VCaP (cell line): ENCODE measurements at regions not wholly inside any gene's neighbourhood (a gene's known extent, or its start where the extent isn't known, plus 50 kb on each side); places are given as distances from the start of the nearest gene placed in this dataset.

Experiments
- H3K27ac ChIP-seq: fragments of 450-650 bp; 2 replicates; pipeline ENCODE4 v1.5.1; 2017
- CTCF ChIP-seq: fragments of 450-650 bp; conservative IDR thresholded peaks from 2 replicates; pipeline ENCODE4 v1.5.1; 2017; ENCODE audit warnings: mild to moderate bottlenecking, moderate library complexity

GRCh38 chr2:194602750-194603149 lies 1054.3 kb upstream of the SLC39A10 start:
- no peak overlapping the region for H3K27ac ChIP-seq

DNA sequence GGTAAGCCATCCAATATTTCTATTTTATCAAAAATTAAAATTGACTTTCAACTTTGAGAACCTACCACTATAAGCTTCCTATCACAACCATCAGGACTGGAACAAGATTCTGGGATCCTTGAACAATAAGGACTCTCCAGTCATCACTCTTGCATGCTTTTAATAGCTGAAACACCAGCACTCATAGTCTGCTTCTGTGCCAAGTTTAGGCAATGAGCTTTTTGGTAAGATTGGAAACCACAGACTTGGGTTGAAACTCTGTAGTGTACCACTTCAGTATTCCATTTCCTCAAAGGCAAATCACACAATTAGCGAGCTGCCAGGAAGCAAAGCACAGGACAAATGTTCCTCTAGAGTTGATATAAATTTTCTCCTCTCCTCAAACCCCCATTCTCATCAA lies 1065.8 kb upstream of the SLC39A10 start:
- TF ChIP-seq CTCF: no peak

More at GRCh38 chr2:194602750-194603149, 1054.3 kb upstream of the SLC39A10 start:
- no peak for TF ChIP-seq CTCF

GRCh38 chr2:194587739-194588270 lies 1069.2 kb upstream of the SLC39A10 start:
- TF ChIP-seq CTCF: no peak
- H3K27ac ChIP-seq: no peak overlapping the region

More for the DNA sequence above, 1065.8 kb upstream of the SLC39A10 start:
- no peak overlapping the region for H3K27ac ChIP-seq

DNA sequence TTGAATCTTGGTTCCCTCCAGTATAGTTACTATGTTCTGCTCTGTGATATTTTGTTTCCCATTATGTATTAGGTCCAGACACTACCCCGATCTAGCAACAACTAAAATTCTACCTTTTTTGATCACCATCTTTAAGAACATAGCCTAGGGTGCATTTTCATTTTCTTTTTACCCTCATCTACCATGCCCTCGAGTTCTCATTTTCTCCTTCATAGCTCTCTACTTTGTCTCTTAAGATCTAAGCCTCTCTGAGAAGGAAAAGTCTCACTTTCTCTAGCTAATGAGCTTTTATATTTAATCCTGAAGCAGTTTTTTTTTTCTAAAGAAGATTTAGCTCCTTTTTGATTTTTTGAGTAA lies 1089.4 kb upstream of the SLC39A10 start:
- no peak overlapping the region for H3K27ac ChIP-seq
- no peak for TF ChIP-seq CTCF

DNA sequence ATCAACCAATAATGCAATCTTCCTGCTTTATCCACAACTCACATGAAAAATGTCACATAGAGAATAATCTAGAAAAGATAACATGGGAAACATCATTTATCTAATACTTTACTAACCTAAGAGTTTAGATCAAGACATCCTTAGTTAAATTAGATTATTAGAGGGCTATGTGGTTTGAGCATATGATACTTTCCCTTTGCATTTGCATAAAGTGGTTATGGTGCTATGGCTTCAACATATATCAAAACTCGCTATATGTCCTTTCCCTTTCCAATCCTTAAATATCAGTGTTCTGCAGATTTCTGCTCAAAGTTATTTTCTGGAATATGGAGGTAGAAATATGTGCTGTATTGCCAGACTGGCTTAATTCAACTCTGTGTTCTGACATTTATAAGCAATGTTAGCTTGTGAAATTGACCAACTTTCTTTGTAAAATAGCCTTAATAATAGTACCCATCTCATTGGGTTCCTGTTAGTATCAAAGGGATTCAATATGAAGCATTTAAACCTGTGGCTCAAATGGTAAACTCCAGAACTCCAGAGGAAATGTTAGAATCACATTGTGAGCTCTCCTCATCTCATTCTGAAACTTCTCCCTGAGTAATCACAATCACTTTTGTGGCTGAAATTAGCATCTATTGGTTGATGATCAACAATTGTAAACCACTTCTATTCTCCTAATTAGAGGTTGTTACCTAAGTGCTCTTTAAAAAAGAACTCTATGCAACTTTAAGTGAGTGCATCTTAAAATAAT lies 1089.9 kb upstream of the SLC39A10 start:
- TF ChIP-seq CTCF: no peak
- no peak overlapping the region for H3K27ac ChIP-seq

GRCh38 chr2:194564422-194564821 lies 1092.6 kb upstream of the SLC39A10 start:
- no peak for TF ChIP-seq CTCF
- H3K27ac ChIP-seq: no peak overlapping the region

GRCh38 chr2:194562329-194562728 lies 1094.7 kb upstream of the SLC39A10 start:
- H3K27ac ChIP-seq: no peak overlapping the region
- TF ChIP-seq CTCF: no peak
